Kasumi-1 (cell line): ENCODE measurements at regions not wholly inside any gene's neighbourhood (a gene's known extent, or its start where the extent isn't known, plus 50 kb on each side); places are given as distances from the start of the nearest gene placed in this dataset.
A peak's percentile ranks its signal among the peaks of the same experiment; 100 is the strongest.
"Not testable (repeated sequence)": the region's sequence is repeated elsewhere in the genome, so short reads cannot be mapped to it uniquely, and the experiment has no call there.

Source experiments
- DNase-seq, 2 experiments: peaks; one replicate each; lab custom pipeline; 2025; lab: John Stamatoyannopoulos, UW

GRCh38 chr4:81668328-81668727, 196.6 kb upstream of the RASGEF1B start:
- DNase-seq, result not testable (repeated sequence)

- DNase-seq, result no peak
Observed at GRCh38 chr4:81667539-81667938, 195.8 kb upstream of the RASGEF1B start.

- no peak for DNase-seq
Observed at GRCh38 chr4:81666491-81666890, 194.8 kb upstream of the RASGEF1B start.

- DNase-seq, result no peak
Observed at GRCh38 chr4:81665649-81666048, 193.9 kb upstream of the RASGEF1B start.

- no peak for DNase-seq
Observed at GRCh38 chr4:81665045-81665444, 193.3 kb upstream of the RASGEF1B start.

GRCh38 chr4:81664079-81664478, 192.4 kb upstream of the RASGEF1B start:
- no peak for DNase-seq

- no peak for DNase-seq
Observed at GRCh38 chr4:81663368-81663767, 191.7 kb upstream of the RASGEF1B start.

GRCh38 chr4:81659051-81659450, 187.3 kb upstream of the RASGEF1B start:
- no peak for DNase-seq

- no peak for DNase-seq
Observed at GRCh38 chr4:81652069-81652478, 180.4 kb upstream of the RASGEF1B start.

GRCh38 chr4:81651243-81651899, 179.7 kb upstream of the RASGEF1B start:
- no peak for DNase-seq

- no peak for DNase-seq
Observed at GRCh38 chr4:81650606-81651242, 179.0 kb upstream of the RASGEF1B start.

GRCh38 chr4:81648576-81649275, 177.0 kb upstream of the RASGEF1B start:
- DNase-seq, result peak; percentile 60 to 78

GRCh38 chr4:81647388-81647787, 175.7 kb upstream of the RASGEF1B start:
- no peak for DNase-seq

GRCh38 chr4:81642543-81642942, 170.8 kb upstream of the RASGEF1B start:
- no peak for DNase-seq

GRCh38 chr4:81639248-81639647, 167.5 kb upstream of the RASGEF1B start:
- DNase-seq, result no peak

GRCh38 chr4:81638698-81639097, 167.0 kb upstream of the RASGEF1B start:
- DNase-seq, result no peak

GRCh38 chr4:81635739-81636138, 164.0 kb upstream of the RASGEF1B start:
- DNase-seq, result peak; percentile 81 to 82

GRCh38 chr4:81634766-81635549, 163.3 kb upstream of the RASGEF1B start:
- no peak for DNase-seq

GRCh38 chr4:81634165-81634564, 162.5 kb upstream of the RASGEF1B start:
- no peak for DNase-seq

GRCh38 chr4:81632581-81633299, 161.0 kb upstream of the RASGEF1B start:
- no peak for DNase-seq

- DNase-seq, result no peak
Observed at GRCh38 chr4:81631958-81632441, 160.3 kb upstream of the RASGEF1B start.

GRCh38 chr4:81629366-81629765, 157.7 kb upstream of the RASGEF1B start:
- DNase-seq, result no peak
